GM12878 (cell line): ENCODE measurements at regions not wholly inside any gene's neighbourhood (a gene's known extent, or its start where the extent isn't known, plus 50 kb on each side); places are given as distances from the start of the nearest gene placed in this dataset.

Experiments
- ATAC-seq: fragments of 200-7000 bp; cut with Tn5 transposase; 3 replicates; pipeline ENCODE4 v1.9.1; 2020; ENCODE audit warnings: mild to moderate bottlenecking, moderate library complexity
- BruUV-seq: library from RNA; stranded (reverse); fragments of 400-500 nt; replicated peaks from 2 replicates; lab custom pipeline; 2021; lab: Mats Ljungman, UMichigan
- CTCF ChIA-PET: fragments of 300-600 bp; sonication (Branson Sonifier 250); formaldehyde crosslinking; extraction: SDS; loops from one replicate; lab custom pipeline; 2021; ENCODE audit warnings: inconsistent platforms; lab: Yijun Ruan, JAX
- POLR2A ChIA-PET: fragments of 350-600 bp; formaldehyde crosslinking; extraction: SDS; loops from one replicate; lab custom pipeline; 2021; ENCODE audit warnings: inconsistent platforms; lab: Charles Lee
- RAD21 ChIA-PET: fragments of 300-600 bp; sonication (Branson Sonifier 250); formaldehyde crosslinking; loops from one replicate; lab custom pipeline; 2023; ENCODE audit warnings: antibody characterized with exemption; ENCODE audit not compliant: unreplicated experiment; lab: Charles Lee
- SMC1A ChIA-PET: fragments of 300-600 bp; sonication (Branson Sonifier 250); formaldehyde crosslinking; loops from one replicate; lab custom pipeline; 2023; ENCODE audit not compliant: unreplicated experiment, uncharacterized antibody; lab: Charles Lee
- DNase-seq: peaks from one replicate; pipeline ENCODE4 v3.0.0-alpha.2; 2011; ENCODE audit warnings: low read depth, low spot score
- FAIRE-seq: peaks from 3 replicates; lab custom pipeline; 2011; peaks lifted over from hg19 to GRCh38; lab: Jason Lieb, UNC
- H2AFZ ChIP-seq: 2 replicates; pipeline ENCODE4 v1.6.0; 2011; ENCODE audit warnings: low read depth, low read length, control low read depth; ENCODE audit not compliant: control insufficient read depth
- H3K27ac ChIP-seq: 2 replicates; pipeline ENCODE4 v1.5.1; 2011; ENCODE audit warnings: control low read depth; ENCODE audit not compliant: control insufficient read depth, insufficient read depth
- H3K27me3 ChIP-seq, 2 experiments: replicated peaks in 1 of 2; 2 replicates each; pipeline versions ENCODE4 v1.6.0 to v1.6.1; 2011; ENCODE audit warnings: low read length in 1 of 2; ENCODE audit not compliant: control insufficient read depth in 2 of 2, insufficient read depth in 2 of 2
- H3K36me3 ChIP-seq, 2 experiments: 2 replicates each; pipeline ENCODE4 v1.5.1; 2011; ENCODE audit warnings: low read length in 1 of 2; ENCODE audit not compliant: control insufficient read depth in 2 of 2, insufficient read depth in 2 of 2
- H3K4me1 ChIP-seq: 2 replicates; pipeline ENCODE4 v1.6.1; 2011; ENCODE audit warnings: mild to moderate bottlenecking, low read length, moderate library complexity, mixed read lengths; ENCODE audit not compliant: control insufficient read depth, insufficient read depth
- H3K4me2 ChIP-seq: 2 replicates; pipeline ENCODE4 v1.6.0; 2011; ENCODE audit warnings: control low read depth; ENCODE audit not compliant: control insufficient read depth, insufficient read depth
- H3K4me3 ChIP-seq: fragments of 200-600 bp; sonication (generic); 2 replicates; pipeline ENCODE4 v1.5.1; 2016
- H3K79me2 ChIP-seq: 2 replicates; pipeline ENCODE4 v1.6.0; 2011; ENCODE audit warnings: low read length; ENCODE audit not compliant: control insufficient read depth, insufficient read depth
- H3K9ac ChIP-seq: 2 replicates; pipeline ENCODE4 v1.8.0; 2011; ENCODE audit warnings: low read length, control low read depth, mixed read lengths; ENCODE audit not compliant: control insufficient read depth, insufficient read depth
- H3K9me3 ChIP-seq: replicated peaks from 3 replicates; pipeline ENCODE4 v1.5.1; 2011; ENCODE audit warnings: mild to moderate bottlenecking, low read length; ENCODE audit not compliant: control insufficient read depth, insufficient read depth
- H4K20me1 ChIP-seq: 2 replicates; pipeline ENCODE4 v1.6.0; 2011; ENCODE audit not compliant: control insufficient read depth, insufficient read depth
- ATF3 ChIP-seq: IDR thresholded peaks from 2 replicates; pipeline ENCODE4 v1.6.1; 2011; ENCODE audit warnings: low read depth, mild to moderate bottlenecking, low read length, moderate library complexity, borderline replicate concordance; ENCODE audit errors: extremely low read depth
- CBX5 ChIP-seq: sonication (generic); IDR thresholded peaks from 2 replicates; pipeline ENCODE4 v1.6.1; 2016; ENCODE audit warnings: low read depth, moderate library complexity, mild to moderate bottlenecking, inconsistent platforms
- CHD2 ChIP-seq: IDR thresholded peaks from 2 replicates; pipeline ENCODE4 v1.6.1; 2011; ENCODE audit warnings: low read depth, low read length, improper control_type of control experiment, borderline replicate concordance
- CREM ChIP-seq: IDR thresholded peaks from 2 replicates; pipeline ENCODE4 v1.6.1; 2014; ENCODE audit warnings: antibody characterized with exemption, low read depth
- NR2C1 ChIP-seq: fragments of 450-650 bp; IDR thresholded peaks from 2 replicates; pipeline ENCODE4 v1.6.1; 2017; ENCODE audit warnings: antibody characterized with exemption, mild to moderate bottlenecking, moderate library complexity
- RFX5 ChIP-seq: IDR thresholded peaks from 2 replicates; pipeline ENCODE4 v1.6.1; 2011; ENCODE audit warnings: low read depth, low read length, improper control_type of control experiment
- SIX5 ChIP-seq: IDR thresholded peaks from 2 replicates; pipeline ENCODE4 v1.6.1; 2011; ENCODE audit warnings: mild to moderate bottlenecking, low read depth, low read length, moderate library complexity; ENCODE audit not compliant: severe bottlenecking
- SUZ12 ChIP-seq: fragments of 200-600 bp; sonication (generic); IDR thresholded peaks from one replicate; pipeline ENCODE4 v1.6.1; 2018; ENCODE audit warnings: antibody characterized with exemption, mild to moderate bottlenecking; ENCODE audit not compliant: unreplicated experiment
- USF2 ChIP-seq: IDR thresholded peaks from 2 replicates; pipeline ENCODE4 v1.6.1; 2011; ENCODE audit warnings: low read depth, low read length, improper control_type of control experiment, borderline replicate concordance
- ZBTB40 ChIP-seq: fragments of 450-650 bp; IDR thresholded peaks from 2 replicates; pipeline ENCODE4 v1.6.1; 2016; ENCODE audit warnings: mild to moderate bottlenecking, moderate library complexity, borderline replicate concordance
- WGBS: methylation state at CpG from one replicate; pipeline ENCODE4 v1.1.6; 2016; ENCODE audit warnings: low lambda C conversion rate; ENCODE audit not compliant: insufficient replicate concordance, insufficient coverage; ENCODE audit errors: missing lambda C conversion rate; 5-methylcytosine and 5-hydroxymethylcytosine counted together
- in situ Hi-C: fragments of 300-500 bp; cut with MboI; formaldehyde crosslinking; loops from 9 replicates; pipeline ENCODE4 v1.14.3; 2018; ENCODE audit warnings: mixed read lengths
- intact Hi-C: fragments of 100-400 bp; cut with micrococcal nuclease; formaldehyde crosslinking; loops from one replicate; pipeline ENCODE4 v1.14.2; 2022; ENCODE audit not compliant: unreplicated experiment

GRCh38 chr3:154887869-154888268 is 192.2 kb upstream of the MME start:
- 51% methylated on average over 3 of the region's 3 CpGs for WGBS
- H4K20me1 ChIP-seq, result no peaks in the 10 kb centered on the region
- in situ Hi-C loops, result no loop called here
- intact Hi-C loops, result no loop called here
- TF ChIP-seq SIX5, result no peak
- ChIA-PET CTCF (no interaction called here), SMC1A (no interaction called here), RAD21 (no interaction called here), POLR2A (no interaction called here)
- no peaks in the 10 kb centered on the region for H3K79me2 ChIP-seq
- no peaks in the 10 kb centered on the region; the same call in 2 of the 3 replicates for H3K9me3 ChIP-seq
- H3K9ac ChIP-seq, result no peak overlapping the region
- FAIRE-seq (no peak), DNase-seq (no peak), ATAC-seq (no peak)
- no peaks in the 10 kb centered on the region for H3K27me3 ChIP-seq
- H3K36me3 ChIP-seq, result no peaks in the 10 kb centered on the region
- H3K4me1 ChIP-seq, result no peaks in the 10 kb centered on the region
- H2AFZ ChIP-seq, result no peak overlapping the region
- H3K27ac ChIP-seq, result no peak overlapping the region
- BruUV-seq, result no TSS peak
- no peak overlapping the region for H3K4me2 ChIP-seq
- H3K4me3 ChIP-seq, result no peak overlapping the region

GRCh38 chr3:154886437-154886836 is 193.7 kb upstream of the MME start:
- no peaks in the 10 kb centered on the region for H3K79me2 ChIP-seq
- ChIA-PET RAD21 (no interaction called here), POLR2A (no interaction called here)
- H3K36me3 ChIP-seq, result no peaks in the 10 kb centered on the region
- H3K4me2 ChIP-seq, result no peak overlapping the region
- H3K9ac ChIP-seq, result no peak overlapping the region
- H3K27ac ChIP-seq, result no peak overlapping the region
- no TSS peak for BruUV-seq
- no peak for TF ChIP-seq ZBTB40
- TF ChIP-seq CBX5, result no peak
- no peak for TF ChIP-seq ATF3
- no peak for TF ChIP-seq SUZ12
- TF ChIP-seq NR2C1, result no peak
- TF ChIP-seq CREM, result no peak
- TF ChIP-seq CHD2, result no peak
- no peak for TF ChIP-seq RFX5
- TF ChIP-seq USF2, result no peak
- TF ChIP-seq, all 136 proteins: peak for 0
- H3K27me3 ChIP-seq, result no peaks in the 10 kb centered on the region
- ChIA-PET CTCF (no interaction called here), SMC1A (no interaction called here)
- intact Hi-C loops (no loop called here), in situ Hi-C loops (no loop called here)
- FAIRE-seq (no peak), DNase-seq (no peak), ATAC-seq (no peak)
- no peaks in the 10 kb centered on the region; the same call in 2 of the 3 replicates for H3K9me3 ChIP-seq
- no peak overlapping the region for H3K4me3 ChIP-seq
- no peaks in the 10 kb centered on the region for H3K4me1 ChIP-seq
- no peaks in the 10 kb centered on the region for H4K20me1 ChIP-seq
- 14% methylated on average over 3 of the region's 3 CpGs for WGBS
- H2AFZ ChIP-seq, result no peak overlapping the region
